ENCODE measurements at regions not wholly inside any gene's neighbourhood (a gene's known extent, or its start where the extent isn't known, plus 50 kb on each side); places are given as distances from the start of the nearest gene placed in this dataset.

DNA sequence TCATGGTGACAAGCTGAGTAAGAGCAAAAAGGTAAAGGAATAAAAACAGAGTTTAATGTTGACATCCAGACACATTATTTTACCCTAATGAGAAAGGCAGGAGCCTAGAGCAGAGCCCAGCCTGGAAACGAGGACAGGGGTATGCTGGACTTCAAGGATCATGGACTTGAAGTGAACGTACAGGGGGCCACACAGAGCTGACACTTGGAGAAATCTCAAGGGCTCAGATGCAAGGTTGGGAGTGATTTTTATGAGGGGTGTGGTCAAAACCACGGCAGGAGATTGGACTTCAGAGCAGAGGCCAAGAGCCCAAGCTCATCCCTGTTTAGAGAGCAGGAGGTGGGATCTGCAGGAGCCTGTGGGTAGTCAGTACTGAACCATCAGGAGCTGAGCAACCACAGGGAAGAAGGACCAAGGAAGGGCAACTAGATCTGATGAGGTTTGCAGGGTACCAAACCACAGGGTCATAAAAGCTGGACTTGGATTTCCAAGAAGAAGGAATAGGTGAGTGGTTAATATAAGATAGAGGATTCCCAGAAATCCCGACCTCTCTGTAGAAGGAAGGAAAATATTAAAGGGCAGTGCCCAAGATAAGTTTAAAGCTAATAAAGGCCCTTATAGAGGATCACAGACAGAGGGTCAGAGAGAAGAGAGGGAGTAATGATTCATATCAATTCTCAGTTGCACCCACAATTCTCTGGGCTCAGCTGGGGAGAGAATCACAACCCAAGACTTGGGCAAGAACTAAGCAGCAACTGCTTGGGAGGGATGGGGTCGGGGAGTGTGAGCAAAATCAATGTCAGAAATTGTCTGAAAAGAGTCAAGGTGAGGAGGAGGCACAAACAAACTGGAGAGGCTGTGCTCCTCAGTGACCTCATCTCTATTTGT is 331.7 kb downstream of the SOX9 start:
- TF ChIP-seq POLR2A (IDR thresholded peaks at IDR 0.05; ENCODE audit: low read depth, low read length) (no peak), CTCF (IDR thresholded peaks at IDR 0.05; ENCODE audit: extremely low read depth in 1 of 2, insufficient read depth in 1 of 2, low read depth in 1 of 2, low read length in 2 of 2) (no peak), EZH2 (IDR thresholded peaks at IDR 0.05; ENCODE audit: borderline replicate concordance, low read depth, low read length, severe bottlenecking) (no peak), POLR2AphosphoS5 (IDR thresholded peaks at IDR 0.05; ENCODE audit: insufficient read depth, low read depth, low read length) (no peak), JUN (IDR thresholded peaks at IDR 0.05; ENCODE audit: borderline replicate concordance, insufficient read depth, insufficient read length, low read depth) (no peak), FOS (IDR thresholded peaks at IDR 0.05; ENCODE audit: borderline replicate concordance, insufficient read depth, low read length) (no peak), MYC (IDR thresholded peaks at IDR 0.05; ENCODE audit: low read depth, low read length) (no peak), GATA2 (IDR thresholded peaks at IDR 0.05; ENCODE audit: insufficient read depth, insufficient read length, low read depth, low read length) (no peak)
- TF ChIP-seq, protein P1, sequence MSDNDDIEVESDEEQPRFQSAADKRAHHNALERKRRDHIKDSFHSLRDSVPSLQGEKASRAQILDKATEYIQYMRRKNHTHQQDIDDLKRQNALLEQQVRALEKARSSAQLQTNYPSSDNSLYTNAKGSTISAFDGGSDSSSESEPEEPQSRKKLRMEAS (IDR thresholded peaks at IDR 0.05; ENCODE audit: insufficient read depth, insufficient read length) = no peak
